ENCODE measurements at regions not wholly inside any gene's neighbourhood (a gene's known extent, or its start where the extent isn't known, plus 50 kb on each side); places are given as distances from the start of the nearest gene placed in this dataset.

GRCh38 chr11:105407101-105407500 lies 202.8 kb upstream of the GRIA4 start:
- TF ChIP-seq REST (IDR thresholded peaks at IDR 0.05; ENCODE audit: borderline replicate concordance) (no peak), MXI1 (conservative IDR thresholded peaks at IDR 0.05; ENCODE audit: poor library complexity, severe bottlenecking) (no peak), EP300 (conservative IDR thresholded peaks at IDR 0.05; ENCODE audit: poor library complexity, severe bottlenecking) (no peak), EZH2 (IDR thresholded peaks at IDR 0.05; ENCODE audit: borderline replicate concordance, insufficient read depth, low read length, poor library complexity, severe bottlenecking) (no peak), POLR2AphosphoS5 (IDR thresholded peaks at IDR 0.05) (no peak)

GRCh38 chr11:105401269-105401809 lies 208.5 kb upstream of the GRIA4 start:
- H4K20me1 ChIP-seq (ENCODE audit: insufficient read depth), result no peaks in the 10 kb centered on the region
- no peaks in the 10 kb centered on the region for H3F3A ChIP-seq (ENCODE audit: insufficient read depth, low read length, poor library complexity, severe bottlenecking)
- H3K4me2 ChIP-seq (ENCODE audit: low read length), result no peak overlapping the region
- no peak overlapping the region for H3K4me3 ChIP-seq (ENCODE audit: low read length)
- TF ChIP-seq RAD21 (conservative IDR thresholded peaks at IDR 0.05), result no peak
- TF ChIP-seq MXI1 (conservative IDR thresholded peaks at IDR 0.05; ENCODE audit: poor library complexity, severe bottlenecking), result no peak
- TF ChIP-seq POLR2AphosphoS5 (IDR thresholded peaks at IDR 0.05), result no peak
- TF ChIP-seq REST (IDR thresholded peaks at IDR 0.05; ENCODE audit: borderline replicate concordance), result no peak
- no peak for TF ChIP-seq SMC3 (conservative IDR thresholded peaks at IDR 0.05; ENCODE audit: poor library complexity)
- no peak for TF ChIP-seq EZH2 (IDR thresholded peaks at IDR 0.05; ENCODE audit: borderline replicate concordance, insufficient read depth, low read length, poor library complexity, severe bottlenecking)
- TF ChIP-seq TAF1 (IDR thresholded peaks at IDR 0.05; ENCODE audit: low read depth), result no peak
- no peak for TF ChIP-seq EP300 (conservative IDR thresholded peaks at IDR 0.05; ENCODE audit: poor library complexity, severe bottlenecking)
- TF ChIP-seq CTCF (IDR thresholded peaks at IDR 0.05; ENCODE audit: poor library complexity, severe bottlenecking), result no peak
- H3K27ac ChIP-seq (ENCODE audit: low read length), result no peak overlapping the region
- no peak overlapping the region for H3K9ac ChIP-seq (ENCODE audit: low read length)
- H3K79me2 ChIP-seq (replicated peaks; ENCODE audit: insufficient read depth, low read length), result no peaks in the 10 kb centered on the region
- no peak overlapping the region for H2AFZ ChIP-seq (ENCODE audit: low read depth, low read length)
- H3K27me3 ChIP-seq (ENCODE audit: insufficient read depth, low read depth, low read length), result no peaks in the 10 kb centered on the region
- no peaks in the 10 kb centered on the region for H3K9me3 ChIP-seq (ENCODE audit: low read length)
- H3K36me3 ChIP-seq (ENCODE audit: insufficient read depth, low read length), result no peaks in the 10 kb centered on the region
- no peaks in the 10 kb centered on the region for H3K9me2 ChIP-seq (ENCODE audit: insufficient read depth, low read length)

More at GRCh38 chr11:105407101-105407500, 202.8 kb upstream of the GRIA4 start:
- Histone ChIP-seq H3K27ac (ENCODE audit: low read length) (no peak overlapping the region), H3F3A (ENCODE audit: insufficient read depth, low read length, poor library complexity, severe bottlenecking) (no peaks in the 10 kb centered on the region), H4K20me1 (ENCODE audit: insufficient read depth) (no peaks in the 10 kb centered on the region), H3K27me3 (ENCODE audit: insufficient read depth, low read depth, low read length) (no peaks in the 10 kb centered on the region), H3K9ac (ENCODE audit: low read length) (no peak overlapping the region), H3K4me3 (ENCODE audit: low read length) (no peak overlapping the region), H2AFZ (ENCODE audit: low read depth, low read length) (no peak overlapping the region), H3K4me2 (ENCODE audit: low read length) (no peak overlapping the region), H3K9me2 (ENCODE audit: insufficient read depth, low read length) (peaks cover 3% of the 10 kb centered on the region), H3K36me3 (ENCODE audit: insufficient read depth, low read length) (no peaks in the 10 kb centered on the region), H3K9me3 (ENCODE audit: low read length) (no peaks in the 10 kb centered on the region), H3K79me2 (replicated peaks; ENCODE audit: insufficient read depth, low read length) (no peaks in the 10 kb centered on the region)
